GM19328 (cell line): ENCODE measurements at regions not wholly inside any gene's neighbourhood (a gene's known extent, or its start where the extent isn't known, plus 50 kb on each side); places are given as distances from the start of the nearest gene placed in this dataset.
A peak's percentile ranks its signal among the peaks of the same experiment; 100 is the strongest.

Experiments
- ATAC-seq: cut with Tn5 transposase; IDR thresholded peaks from one replicate; pipeline ENCODE4 v1.9.1; 2021; ENCODE audit warnings: mild to moderate bottlenecking, moderate library complexity; ENCODE audit not compliant: unreplicated experiment

GRCh38 chr13:53807251-53807834 is 778.7 kb downstream of the OLFM4 start:
- ATAC-seq = no peak

GRCh38 chr13:53821632-53822031 is 793.0 kb downstream of the OLFM4 start:
- no peak for ATAC-seq

- no peak for ATAC-seq
These were observed 793.5 kb downstream of the OLFM4 start for GRCh38 chr13:53822136-53822535.

- ATAC-seq = no peak
These were observed 810.8 kb downstream of the OLFM4 start for GRCh38 chr13:53839461-53839860.

GRCh38 chr13:53844473-53845146 is 816.0 kb downstream of the OLFM4 start:
- ATAC-seq = no peak

GRCh38 chr13:53847502-53847901 is 818.9 kb downstream of the OLFM4 start:
- no peak for ATAC-seq

- no peak for ATAC-seq
These were observed 819.9 kb downstream of the OLFM4 start for GRCh38 chr13:53848366-53848961.

GRCh38 chr13:53854321-53854720 is 825.7 kb downstream of the OLFM4 start:
- no peak for ATAC-seq

GRCh38 chr13:53856573-53857195 is 828.1 kb downstream of the OLFM4 start:
- ATAC-seq = no peak

GRCh38 chr13:53863520-53863919 is 834.9 kb downstream of the OLFM4 start:
- no peak for ATAC-seq

- no peak for ATAC-seq
These were observed 844.9 kb downstream of the OLFM4 start for GRCh38 chr13:53873558-53873957.

- no peak for ATAC-seq
These were observed 850.2 kb downstream of the OLFM4 start for GRCh38 chr13:53878861-53879260.

- no peak for ATAC-seq
These were observed 857.4 kb downstream of the OLFM4 start for GRCh38 chr13:53885997-53886396.

- no peak for ATAC-seq
These were observed 862.1 kb downstream of the OLFM4 start for GRCh38 chr13:53890696-53891095.

GRCh38 chr13:53901593-53901992 is 873.0 kb downstream of the OLFM4 start:
- ATAC-seq = peak; percentile 51

- no peak for ATAC-seq
These were observed 879.3 kb downstream of the OLFM4 start for GRCh38 chr13:53907891-53908290.

GRCh38 chr13:53920916-53921315 is 892.3 kb downstream of the OLFM4 start:
- ATAC-seq = no peak

GRCh38 chr13:53921473-53921872 is 892.9 kb downstream of the OLFM4 start:
- no peak for ATAC-seq

GRCh38 chr13:53941588-53942190 is 913.1 kb downstream of the OLFM4 start:
- no peak for ATAC-seq

- ATAC-seq = no peak
These were observed 917.9 kb downstream of the OLFM4 start for GRCh38 chr13:53946500-53946899.

- no peak for ATAC-seq
These were observed 924.6 kb downstream of the OLFM4 start for GRCh38 chr13:53953183-53953582.
